ENCODE measurements at regions not wholly inside any gene's neighbourhood (a gene's known extent, or its start where the extent isn't known, plus 50 kb on each side); places are given as distances from the start of the nearest gene placed in this dataset.
"Not testable (repeated sequence)": the region's sequence is repeated elsewhere in the genome, so short reads cannot be mapped to it uniquely, and the experiment has no call there.

- in situ Hi-C loops (cut with HindIII; ENCODE audit: low sequenced_read_pairs) = no loop called here
These were observed 196.2 kb downstream of the SLC38A4 start for GRCh38 chr12:46629331-46630229.

GRCh38 chr12:46628176-46628575 is 197.6 kb downstream of the SLC38A4 start:
- in situ Hi-C loops (cut with HindIII; ENCODE audit: low sequenced_read_pairs) = no loop called here

GRCh38 chr12:46627686-46628085 is 198.1 kb downstream of the SLC38A4 start:
- in situ Hi-C loops (cut with HindIII; ENCODE audit: low sequenced_read_pairs) = no loop called here

DNA sequence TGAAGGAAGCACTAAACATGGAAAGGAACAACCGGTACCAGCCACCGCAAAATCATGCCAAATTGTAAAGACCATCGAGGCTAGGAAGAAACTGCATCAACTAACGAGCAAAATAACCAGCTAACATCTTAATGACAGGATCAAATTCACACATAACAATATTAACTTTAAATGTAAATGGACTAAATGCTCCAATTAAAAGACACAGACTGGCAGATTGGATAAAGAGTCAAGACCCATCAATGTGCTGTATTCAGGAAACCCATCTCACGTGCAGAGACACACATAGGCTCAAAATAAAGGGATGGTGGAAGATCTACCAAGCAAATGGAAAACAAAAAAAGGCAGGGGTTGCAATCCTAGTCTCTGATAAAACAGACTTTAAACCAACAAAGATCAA is 206.3 kb downstream of the SLC38A4 start:
- in situ Hi-C loops (cut with HindIII; ENCODE audit: low sequenced_read_pairs) = not testable (repeated sequence)

GRCh38 chr12:46617737-46618136 is 208.1 kb downstream of the SLC38A4 start:
- in situ Hi-C loops (cut with HindIII; ENCODE audit: low sequenced_read_pairs) = not testable (repeated sequence)

GRCh38 chr12:46617167-46617566 is 208.6 kb downstream of the SLC38A4 start:
- in situ Hi-C loops (cut with HindIII; ENCODE audit: low sequenced_read_pairs) = no loop called here

- in situ Hi-C loops (cut with HindIII; ENCODE audit: low sequenced_read_pairs) = no loop called here
These were observed 215.0 kb downstream of the SLC38A4 start for GRCh38 chr12:46610754-46611153.

- in situ Hi-C loops (cut with HindIII; ENCODE audit: low sequenced_read_pairs) = no loop called here
These were observed 216.1 kb downstream of the SLC38A4 start for GRCh38 chr12:46609674-46610073.

DNA sequence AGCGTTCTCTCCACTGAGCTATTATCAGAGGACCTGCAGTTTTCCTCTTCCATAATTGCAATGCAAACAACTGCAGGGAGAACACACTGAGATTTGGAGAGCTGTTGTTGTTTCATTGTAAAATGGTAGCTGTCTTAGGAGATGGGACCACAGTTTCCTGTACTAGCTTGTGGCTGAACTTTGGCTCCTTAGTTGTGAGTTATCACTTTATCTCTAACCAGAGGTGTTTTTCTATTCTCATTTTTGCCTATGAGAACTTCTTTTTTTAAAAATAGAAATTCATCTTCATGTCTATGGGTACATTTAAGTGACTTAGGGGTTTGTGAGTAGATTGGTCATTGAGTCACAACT is 216.5 kb downstream of the SLC38A4 start:
- in situ Hi-C loops (cut with HindIII; ENCODE audit: low sequenced_read_pairs) = no loop called here

GRCh38 chr12:46608431-46609272 is 217.1 kb downstream of the SLC38A4 start:
- in situ Hi-C loops (cut with HindIII; ENCODE audit: low sequenced_read_pairs) = no loop called here

GRCh38 chr12:46604684-46605083 is 221.1 kb downstream of the SLC38A4 start:
- in situ Hi-C loops (cut with HindIII; ENCODE audit: low sequenced_read_pairs) = no loop called here

DNA sequence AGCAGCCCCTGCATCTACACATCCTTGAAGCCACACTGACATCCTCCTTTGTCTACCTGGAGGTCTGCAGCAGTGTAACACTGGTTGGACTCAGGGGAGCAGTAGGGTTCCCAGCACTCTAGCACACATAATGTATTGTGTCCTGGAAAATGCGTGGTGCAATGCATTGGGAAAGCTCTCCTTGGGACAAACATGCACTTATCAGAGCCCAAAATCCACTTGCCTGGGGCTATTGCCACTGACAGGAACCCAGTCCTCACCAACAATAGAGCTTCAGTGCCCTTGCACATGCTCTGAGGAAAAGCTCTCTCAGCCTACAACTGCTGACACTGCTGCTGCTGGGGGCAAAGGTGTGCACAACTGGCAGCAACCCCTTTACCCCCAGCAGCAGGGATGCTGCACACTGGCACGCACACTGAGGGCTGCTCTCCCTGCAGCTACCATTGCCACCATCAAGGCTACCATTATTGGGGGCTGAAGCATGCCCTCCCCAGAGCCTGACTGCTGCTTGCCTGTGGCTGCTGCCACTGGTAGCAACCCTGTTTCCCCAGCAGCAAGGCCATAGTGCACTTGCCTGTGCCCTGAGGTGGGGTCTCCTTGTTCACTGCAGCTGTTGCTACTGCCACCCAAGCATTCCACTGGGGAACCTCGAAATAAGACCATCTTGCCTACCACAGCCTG is 221.9 kb downstream of the SLC38A4 start:
- in situ Hi-C loops (cut with HindIII; ENCODE audit: low sequenced_read_pairs) = no loop called here

- in situ Hi-C loops (cut with HindIII; ENCODE audit: low sequenced_read_pairs) = no loop called here
These were observed 223.3 kb downstream of the SLC38A4 start for GRCh38 chr12:46602474-46602873.

GRCh38 chr12:46590991-46591703 is 218.6 kb upstream of the SLC38A2 start:
- in situ Hi-C loops (cut with HindIII; ENCODE audit: low sequenced_read_pairs) = no loop called here

GRCh38 chr12:46585854-46586621 is 213.5 kb upstream of the SLC38A2 start:
- in situ Hi-C loops (cut with HindIII; ENCODE audit: low sequenced_read_pairs) = no loop called here

DNA sequence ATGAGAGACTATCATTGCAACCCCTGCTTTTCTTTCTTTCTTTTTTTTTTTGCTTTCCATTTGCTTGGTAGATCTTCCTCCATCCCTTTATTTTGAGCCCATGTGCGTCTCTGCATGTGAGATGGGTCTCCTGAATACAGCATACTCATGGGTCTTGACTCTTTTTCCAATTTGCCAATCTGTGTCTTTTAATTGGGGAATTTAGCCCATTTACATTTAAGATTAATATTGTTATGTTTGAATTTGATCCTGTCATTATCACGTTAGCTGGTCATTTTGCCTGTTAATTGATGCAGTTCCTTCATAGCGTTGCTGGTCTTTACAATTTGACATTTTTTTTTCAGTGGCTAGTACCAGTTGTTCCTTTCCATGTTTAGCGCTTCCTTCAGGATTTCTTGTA is 211.5 kb upstream of the SLC38A2 start:
- in situ Hi-C loops (cut with HindIII; ENCODE audit: low sequenced_read_pairs) = not testable (repeated sequence)

GRCh38 chr12:46581990-46582389 is 209.4 kb upstream of the SLC38A2 start:
- in situ Hi-C loops (cut with HindIII; ENCODE audit: low sequenced_read_pairs) = not testable (repeated sequence)

- in situ Hi-C loops (cut with HindIII; ENCODE audit: low sequenced_read_pairs) = no loop called here
These were observed 207.9 kb upstream of the SLC38A2 start for GRCh38 chr12:46580445-46580844.

DNA sequence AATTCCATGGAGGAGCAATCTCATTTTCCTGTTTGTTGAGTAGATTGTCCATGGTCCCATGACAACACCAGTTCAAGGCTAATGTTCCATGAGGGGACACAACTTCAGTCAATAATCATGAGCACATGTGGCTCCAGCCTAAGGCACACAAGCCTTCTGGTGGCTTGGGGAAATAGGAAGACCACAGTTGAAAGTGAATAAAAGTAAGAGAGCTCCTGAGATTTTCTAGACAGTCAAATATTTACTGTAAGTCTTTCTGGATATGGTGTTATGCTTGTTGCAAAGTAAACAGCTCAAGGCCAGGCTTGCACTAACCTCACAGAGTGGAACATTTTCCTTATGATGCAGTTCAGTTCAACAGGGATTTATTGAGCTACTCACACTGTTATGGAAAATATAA is 206.9 kb upstream of the SLC38A2 start:
- in situ Hi-C loops (cut with HindIII; ENCODE audit: low sequenced_read_pairs) = no loop called here
